ENCODE measurements at regions not wholly inside any gene's neighbourhood (a gene's known extent, or its start where the extent isn't known, plus 50 kb on each side); places are given as distances from the start of the nearest gene placed in this dataset.

DNA sequence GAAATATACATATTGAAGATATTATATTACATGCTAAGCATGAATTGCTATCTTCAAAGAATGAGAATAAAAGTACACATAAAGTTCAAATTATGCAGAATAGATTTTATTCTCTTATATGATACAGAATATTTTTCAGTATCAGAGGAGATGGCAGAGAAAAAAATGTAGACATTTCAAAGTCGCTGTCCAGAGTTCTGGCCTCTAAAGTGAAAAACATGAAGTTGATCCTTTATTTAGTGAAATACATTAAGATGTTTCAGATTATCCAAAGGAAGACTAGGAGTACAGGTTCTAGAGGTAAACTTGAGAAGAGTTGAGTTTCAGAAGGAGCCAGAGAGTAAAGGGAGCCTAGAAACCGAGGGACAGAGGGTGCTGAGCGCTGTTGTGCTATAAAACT, 303.6 kb downstream of the UTP18 start:
- DNase-seq = no peak

- DNase-seq = no peak
Measured at GRCh38 chr17:51572115-51572514, 311.8 kb downstream of the UTP18 start.
